GM21390 (cell line): ENCODE measurements at regions not wholly inside any gene's neighbourhood (a gene's known extent, or its start where the extent isn't known, plus 50 kb on each side); places are given as distances from the start of the nearest gene placed in this dataset.
"Not testable (repeated sequence)": the region's sequence is repeated elsewhere in the genome, so short reads cannot be mapped to it uniquely, and the experiment has no call there.

ENCODE experiments used
- ATAC-seq: cut with Tn5 transposase; IDR thresholded peaks from one replicate; pipeline ENCODE4 v1.9.1; 2021; ENCODE audit not compliant: unreplicated experiment

- no peak for ATAC-seq
Measured at GRCh38 chr1:38758820-38759219, 100.8 kb downstream of the RRAGC start.

GRCh38 chr1:38746941-38747600, 112.5 kb downstream of the RRAGC start:
- no peak for ATAC-seq

GRCh38 chr1:38746402-38746935, 113.1 kb downstream of the RRAGC start:
- no peak for ATAC-seq

GRCh38 chr1:38745476-38746401, 113.8 kb downstream of the RRAGC start:
- no peak for ATAC-seq

- ATAC-seq: no peak
Measured at GRCh38 chr1:38744452-38745350, 114.9 kb downstream of the RRAGC start.

- ATAC-seq: no peak
Measured at GRCh38 chr1:38743184-38743583, 116.4 kb downstream of the RRAGC start.

- ATAC-seq: no peak
Measured at GRCh38 chr1:38741341-38741740, 118.2 kb downstream of the RRAGC start.

GRCh38 chr1:38740487-38740886, 119.1 kb downstream of the RRAGC start:
- no peak for ATAC-seq

- ATAC-seq: no peak
Measured at GRCh38 chr1:38738207-38738606, 121.4 kb downstream of the RRAGC start.

- ATAC-seq: no peak
Measured at GRCh38 chr1:38736399-38736798, 123.2 kb downstream of the RRAGC start.

- no peak for ATAC-seq
Measured at GRCh38 chr1:38735651-38736161, 123.9 kb downstream of the RRAGC start.

- no peak for ATAC-seq
Measured at GRCh38 chr1:38733761-38734160, 125.8 kb downstream of the RRAGC start.

- ATAC-seq: no peak
Measured at GRCh38 chr1:38730511-38731397, 128.8 kb downstream of the RRAGC start.

- no peak for ATAC-seq
Measured at GRCh38 chr1:38728585-38728908, 131.0 kb downstream of the RRAGC start.

- no peak for ATAC-seq
Measured at GRCh38 chr1:38727684-38728584, 131.6 kb downstream of the RRAGC start.

GRCh38 chr1:38725321-38725961, 134.1 kb downstream of the RRAGC start:
- not testable (repeated sequence) for ATAC-seq

GRCh38 chr1:38724160-38725131, 135.1 kb downstream of the RRAGC start:
- ATAC-seq: no peak
